Ureter (tissue), 1 donor: ENCODE measurements at regions not wholly inside any gene's neighbourhood (a gene's known extent, or its start where the extent isn't known, plus 50 kb on each side); places are given as distances from the start of the nearest gene placed in this dataset.
"Not testable (repeated sequence)": the region's sequence is repeated elsewhere in the genome, so short reads cannot be mapped to it uniquely, and the experiment has no call there.

Source experiments
- DNase-seq: peaks from one replicate; pipeline ENCODE4 v3.0.0-alpha.2; 2020; ENCODE audit warnings: low spot score
- donor health status: DM: yes; HTN: yes; CAD: no.

DNA sequence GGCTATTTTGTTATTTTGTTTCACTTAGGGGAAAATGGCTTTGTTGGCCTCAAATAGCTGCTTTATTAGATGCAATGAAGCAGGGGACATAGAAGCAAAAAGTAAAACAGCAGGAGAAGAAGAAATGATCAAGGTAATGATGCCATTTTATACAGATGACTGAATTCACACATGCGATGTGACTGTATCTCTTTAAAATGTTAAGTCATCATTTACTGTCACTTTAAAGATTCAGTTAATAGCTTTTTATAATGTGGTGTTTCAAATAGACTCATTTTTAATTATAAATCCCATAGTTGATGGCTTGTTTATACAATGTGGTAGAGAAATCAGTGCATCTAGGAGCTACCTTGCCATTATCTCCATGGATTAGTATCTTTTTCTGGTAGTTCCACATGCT is 863.9 kb upstream of the DEFB115 start:
- DNase-seq, result not testable (repeated sequence)

DNA sequence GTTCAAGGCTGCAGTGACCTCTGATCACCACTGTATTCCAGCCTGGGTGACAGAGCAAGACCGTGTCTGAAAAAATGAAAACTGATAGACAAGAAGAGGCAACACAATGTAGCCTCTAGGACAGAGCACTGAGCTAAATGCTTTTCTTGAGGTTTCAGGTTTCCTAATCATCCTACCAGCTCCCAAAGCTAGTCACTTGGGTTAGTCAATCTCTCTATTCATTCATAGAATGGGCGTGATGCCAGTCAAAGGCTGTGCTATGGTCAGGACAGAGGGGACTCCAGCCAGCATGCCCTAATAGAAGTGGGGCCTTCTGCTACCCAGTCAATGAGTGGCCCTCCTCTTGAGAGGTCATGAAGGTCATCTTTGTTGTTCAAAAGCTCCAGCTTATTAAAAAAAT is 860.4 kb upstream of the DEFB115 start:
- DNase-seq, result not testable (repeated sequence)

- DNase-seq, result not testable (repeated sequence)
These were observed 852.4 kb upstream of the DEFB115 start for GRCh38 chr20:30405061-30405460.

DNA sequence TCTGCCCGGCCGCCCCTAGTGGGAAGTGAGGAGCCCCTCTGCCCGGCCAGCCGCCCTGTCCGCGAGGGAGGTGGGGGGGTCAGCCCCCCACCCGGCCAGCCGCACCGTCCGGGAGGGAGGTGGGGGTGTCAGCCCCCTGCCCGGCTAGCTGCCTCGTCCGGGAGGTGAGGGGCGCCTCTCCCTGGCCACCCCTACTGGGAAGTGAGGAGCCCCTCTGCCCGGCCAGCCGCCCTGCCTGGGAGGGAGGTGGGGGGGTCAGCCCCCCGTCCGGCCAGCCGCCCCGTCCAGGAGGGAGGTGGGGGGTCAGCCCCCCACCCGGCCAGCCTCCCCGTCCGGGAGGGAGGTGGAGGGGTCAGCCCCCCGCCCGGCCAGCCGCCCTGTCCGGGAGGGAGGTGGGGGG is 851.9 kb upstream of the DEFB115 start:
- not testable (repeated sequence) for DNase-seq

- DNase-seq, result not testable (repeated sequence)
These were observed 851.1 kb upstream of the DEFB115 start for GRCh38 chr20:30406370-30406769.

- DNase-seq, result no peak
These were observed 844.5 kb upstream of the DEFB115 start for GRCh38 chr20:30412972-30413371.

- DNase-seq, result not testable (repeated sequence)
These were observed 840.1 kb upstream of the DEFB115 start for GRCh38 chr20:30417387-30417786.

- not testable (repeated sequence) for DNase-seq
These were observed 839.1 kb upstream of the DEFB115 start for GRCh38 chr20:30418378-30418777.

DNA sequence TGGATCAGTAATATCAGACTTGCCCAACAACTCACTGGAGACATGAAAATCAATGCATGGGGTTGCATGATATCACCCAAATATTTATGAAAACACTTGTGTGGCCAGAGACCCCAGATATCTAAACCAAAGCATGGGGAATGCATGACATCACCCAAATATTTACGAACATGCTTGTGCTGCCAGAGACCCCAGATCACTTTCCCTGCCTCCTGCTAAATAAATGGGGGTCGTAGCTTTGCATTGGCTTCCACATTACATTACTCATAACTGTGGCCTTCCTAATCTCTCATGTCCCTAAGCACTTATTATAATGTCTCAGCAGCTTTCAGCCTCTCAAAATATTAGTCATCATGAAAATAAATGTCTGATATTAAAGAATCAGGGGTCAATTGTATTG is 838.0 kb upstream of the DEFB115 start:
- no peak for DNase-seq

GRCh38 chr20:30419871-30420420 is 837.5 kb upstream of the DEFB115 start:
- not testable (repeated sequence) for DNase-seq
